Skeletal muscle satellite cell (primary cell): ENCODE measurements at regions not wholly inside any gene's neighbourhood (a gene's known extent, or its start where the extent isn't known, plus 50 kb on each side); places are given as distances from the start of the nearest gene placed in this dataset.

Experiments used
- H3K27me3 ChIP-seq: 2 replicates; pipeline ENCODE4 v1.7.0; 2013; ENCODE audit warnings: low read length; ENCODE audit not compliant: control insufficient read depth, insufficient read depth
- H3K36me3 ChIP-seq: 2 replicates; pipeline ENCODE4 v1.7.0; 2013; ENCODE audit warnings: mild to moderate bottlenecking, control low read depth, low read length; ENCODE audit not compliant: insufficient read depth
- H3K4me1 ChIP-seq: 2 replicates; pipeline ENCODE4 v1.7.0; 2013; ENCODE audit warnings: low read length; ENCODE audit not compliant: control insufficient read depth, insufficient read depth
- H3K4me2 ChIP-seq: 2 replicates; pipeline ENCODE4 v1.7.0; 2013; ENCODE audit warnings: mild to moderate bottlenecking, low read length
- H3K4me3 ChIP-seq: 2 replicates; pipeline ENCODE4 v1.7.0; 2013; ENCODE audit warnings: low read length
- H3K9ac ChIP-seq: 2 replicates; pipeline ENCODE4 v1.7.0; 2013; ENCODE audit warnings: mild to moderate bottlenecking, low read depth, low read length, moderate library complexity
- H3K9me3 ChIP-seq: replicated peaks from 2 replicates; pipeline ENCODE4 v1.7.0; 2013; ENCODE audit warnings: mild to moderate bottlenecking, control low read depth, low read length

GRCh38 chr5:173746047-173746646, 129.7 kb upstream of the BOD1 start:
- H3K9ac ChIP-seq = no peak overlapping the region
- no peaks in the 10 kb centered on the region for H3K36me3 ChIP-seq
- H3K4me1 ChIP-seq = peaks cover 7% of the 10 kb centered on the region
- no peaks in the 10 kb centered on the region for H3K9me3 ChIP-seq
- no peak overlapping the region for H3K4me2 ChIP-seq
- peaks cover 1% of the 10 kb centered on the region for H3K27me3 ChIP-seq
- no peak overlapping the region for H3K4me3 ChIP-seq

- Histone ChIP-seq H3K27me3 (no peaks in the 10 kb centered on the region), H3K9ac (no peak overlapping the region), H3K9me3 (no peaks in the 10 kb centered on the region), H3K4me1 (peaks cover 7% of the 10 kb centered on the region), H3K36me3 (no peaks in the 10 kb centered on the region), H3K4me2 (no peak overlapping the region), H3K4me3 (no peak overlapping the region)
Observed at GRCh38 chr5:173747876-173748275, 131.4 kb upstream of the BOD1 start.

- Histone ChIP-seq H3K4me2 (no peak overlapping the region), H3K4me3 (no peak overlapping the region), H3K36me3 (no peaks in the 10 kb centered on the region), H3K9me3 (no peaks in the 10 kb centered on the region), H3K9ac (no peak overlapping the region), H3K27me3 (no peaks in the 10 kb centered on the region), H3K4me1 (peaks cover 9% of the 10 kb centered on the region)
Observed at GRCh38 chr5:173750538-173751265, 134.3 kb upstream of the BOD1 start.

GRCh38 chr5:173751266-173751600, 134.8 kb upstream of the BOD1 start:
- Histone ChIP-seq H3K36me3 (no peaks in the 10 kb centered on the region), H3K9ac (no peak overlapping the region), H3K4me3 (no peak overlapping the region), H3K9me3 (no peaks in the 10 kb centered on the region), H3K27me3 (no peaks in the 10 kb centered on the region), H3K4me1 (peaks cover 4% of the 10 kb centered on the region), H3K4me2 (no peak overlapping the region)

GRCh38 chr5:173752653-173753052, 135.5 kb upstream of the CPEB4 start:
- H3K27me3 ChIP-seq = no peaks in the 10 kb centered on the region
- H3K4me3 ChIP-seq = no peak overlapping the region
- no peaks in the 10 kb centered on the region for H3K9me3 ChIP-seq
- no peak overlapping the region for H3K4me2 ChIP-seq
- H3K9ac ChIP-seq = no peak overlapping the region
- peaks cover 3% of the 10 kb centered on the region for H3K4me1 ChIP-seq
- H3K36me3 ChIP-seq = no peaks in the 10 kb centered on the region

- Histone ChIP-seq H3K27me3 (no peaks in the 10 kb centered on the region), H3K9me3 (no peaks in the 10 kb centered on the region), H3K36me3 (no peaks in the 10 kb centered on the region), H3K4me1 (peaks cover 4% of the 10 kb centered on the region), H3K4me2 (no peak overlapping the region), H3K9ac (no peak overlapping the region), H3K4me3 (no peak overlapping the region)
Observed at GRCh38 chr5:173753307-173754168, 134.6 kb upstream of the CPEB4 start.

GRCh38 chr5:173755319-173755718, 132.8 kb upstream of the CPEB4 start:
- no peak overlapping the region for H3K4me3 ChIP-seq
- H3K27me3 ChIP-seq = no peaks in the 10 kb centered on the region
- no peak overlapping the region for H3K4me2 ChIP-seq
- no peak overlapping the region for H3K9ac ChIP-seq
- peaks cover 11% of the 10 kb centered on the region for H3K4me1 ChIP-seq
- no peaks in the 10 kb centered on the region for H3K9me3 ChIP-seq
- no peaks in the 10 kb centered on the region for H3K36me3 ChIP-seq

- no peaks in the 10 kb centered on the region for H3K9me3 ChIP-seq
- H3K27me3 ChIP-seq = no peaks in the 10 kb centered on the region
- no peak overlapping the region for H3K9ac ChIP-seq
- H3K4me3 ChIP-seq = no peak overlapping the region
- no peak overlapping the region for H3K4me2 ChIP-seq
- no peaks in the 10 kb centered on the region for H3K36me3 ChIP-seq
- peaks cover 12% of the 10 kb centered on the region for H3K4me1 ChIP-seq
Observed at GRCh38 chr5:173757403-173758209, 130.5 kb upstream of the CPEB4 start.

- no peak overlapping the region for H3K4me3 ChIP-seq
- H3K4me2 ChIP-seq = no peak overlapping the region
- no peaks in the 10 kb centered on the region for H3K9me3 ChIP-seq
- no peak overlapping the region for H3K9ac ChIP-seq
- peaks cover 14% of the 10 kb centered on the region for H3K4me1 ChIP-seq
- H3K36me3 ChIP-seq = no peaks in the 10 kb centered on the region
- no peaks in the 10 kb centered on the region for H3K27me3 ChIP-seq
Observed at GRCh38 chr5:173758676-173759075, 129.5 kb upstream of the CPEB4 start.

- Histone ChIP-seq H3K4me3 (no peak overlapping the region), H3K9me3 (no peaks in the 10 kb centered on the region), H3K9ac (no peak overlapping the region), H3K36me3 (no peaks in the 10 kb centered on the region), H3K27me3 (no peaks in the 10 kb centered on the region), H3K4me1 (peaks cover 22% of the 10 kb centered on the region), H3K4me2 (no peak overlapping the region)
Observed at GRCh38 chr5:173759691-173760090, 128.5 kb upstream of the CPEB4 start.
